K562 (cell line): ENCODE measurements at regions not wholly inside any gene's neighbourhood (a gene's known extent, or its start where the extent isn't known, plus 50 kb on each side); places are given as distances from the start of the nearest gene placed in this dataset.

ENCODE experiments used
- CBX1 ChIP-seq: sonication (generic); IDR thresholded peaks from 2 replicates; pipeline ENCODE4 v1.6.1; 2016; ENCODE audit warnings: antibody characterized with exemption, low read depth, mild to moderate bottlenecking
- HDGF ChIP-seq: fragments of 450-650 bp; IDR thresholded peaks from 2 replicates; pipeline ENCODE4 v1.6.1; 2016
- MAFG ChIP-seq: fragments of 450-650 bp; conservative IDR thresholded peaks from 2 replicates; pipeline ENCODE4 v1.6.1; 2016; ENCODE audit warnings: missing genetic modification characterization, missing compliant biosample characterization
- MAZ ChIP-seq, 2 experiments: fragments of 450-650 bp in 1 of 2; sonication (generic) in 1 of 2; formaldehyde crosslinking; IDR thresholded peaks in 1 of 2; conservative IDR thresholded peaks in 1 of 2; 2 replicates each; pipeline versions ENCODE4 v1.4.0 to v1.5.0; 2020; ENCODE audit warnings: mild to moderate bottlenecking in 1 of 2, missing genetic modification reagents in 1 of 2
- MCM5 ChIP-seq: fragments of 450-650 bp; IDR thresholded peaks from 2 replicates; pipeline ENCODE4 v1.6.1; 2016; ENCODE audit warnings: low read depth
- MECOM ChIP-seq: fragments of 250-450 bp; sonication (Bioruptor Pico); IDR thresholded peaks from 2 replicates; pipeline ENCODE4 v1.8.0; 2022; ENCODE audit warnings: inconsistent platforms
- MTA1 ChIP-seq: fragments of 450-650 bp; IDR thresholded peaks from 2 replicates; pipeline ENCODE4 v1.6.1; 2017; ENCODE audit warnings: borderline replicate concordance
- MTF1 ChIP-seq: fragments of 250-450 bp; sonication (Bioruptor Pico); IDR thresholded peaks from 2 replicates; pipeline ENCODE4 v1.9.0; 2021; ENCODE audit warnings: moderate library complexity, mild to moderate bottlenecking, inconsistent platforms, borderline replicate concordance
- NCOA1 ChIP-seq: fragments of 450-650 bp; IDR thresholded peaks from 2 replicates; pipeline ENCODE4 v1.6.1; 2016; ENCODE audit warnings: low read depth
- NEUROD1 ChIP-seq: fragments of 150-350 bp; IDR thresholded peaks from 2 replicates; pipeline ENCODE4 v1.6.1; 2014; ENCODE audit warnings: borderline replicate concordance, low read length, low read depth; ENCODE audit not compliant: partially characterized antibody
- NR2C1 ChIP-seq, 2 experiments: fragments of 450-650 bp; IDR thresholded peaks; 2 replicates each; pipeline ENCODE4 v1.6.1; 2017; ENCODE audit warnings: mild to moderate bottlenecking in 2 of 2, antibody characterized with exemption in 1 of 2, inconsistent platforms in 1 of 2, missing compliant biosample characterization in 1 of 2, missing genetic modification characterization in 1 of 2
- PCBP1 ChIP-seq: fragments of 200-400 bp; formaldehyde crosslinking; IDR thresholded peaks from 2 replicates; pipeline ENCODE4 v1.6.1; 2018; ENCODE audit warnings: mild to moderate bottlenecking, low read depth, low read length; ENCODE audit not compliant: poor library complexity, severe bottlenecking
- PTBP1 ChIP-seq: fragments of 200-400 bp; formaldehyde crosslinking; IDR thresholded peaks from 2 replicates; pipeline ENCODE4 v1.6.1; 2017; ENCODE audit warnings: low read depth, low read length
- RBFOX2 ChIP-seq: fragments of 200-400 bp; formaldehyde crosslinking; IDR thresholded peaks from 2 replicates; pipeline ENCODE4 v1.6.1; 2017; ENCODE audit warnings: low read depth, mild to moderate bottlenecking, low read length, moderate library complexity
- SMAD4 ChIP-seq: fragments of 250-450 bp; sonication (Bioruptor Pico); conservative IDR thresholded peaks from 2 replicates; pipeline ENCODE4 v1.8.0; 2021; ENCODE audit warnings: inconsistent platforms, mild to moderate bottlenecking, moderate library complexity
- SMARCE1 ChIP-seq: fragments of 450-650 bp; IDR thresholded peaks from 2 replicates; pipeline ENCODE4 v1.7.1; 2016; ENCODE audit warnings: mild to moderate bottlenecking
- SP2 ChIP-seq: IDR thresholded peaks from 2 replicates; pipeline ENCODE4 v1.6.1; 2011; ENCODE audit warnings: mild to moderate bottlenecking, low read depth, low read length, moderate library complexity; ENCODE audit not compliant: poor library complexity, severe bottlenecking; ENCODE audit errors: extremely low read depth
- TGIF2 ChIP-seq: sonication (generic); formaldehyde crosslinking; IDR thresholded peaks from 2 replicates; pipeline ENCODE4 v1.8.1; 2022; ENCODE audit warnings: mild to moderate bottlenecking, missing genetic modification reagents, moderate library complexity
- ZNF324 ChIP-seq: fragments of 250-450 bp; sonication (Bioruptor Pico); IDR thresholded peaks from 2 replicates; pipeline ENCODE4 v1.4.0; 2020; ENCODE audit warnings: mild to moderate bottlenecking
- ZNF354B ChIP-seq: fragments of 250-450 bp; sonication (Bioruptor Pico); IDR thresholded peaks from 2 replicates; pipeline ENCODE4 v1.4.0; 2020
- ZNF444 ChIP-seq: fragments of 250-450 bp; sonication (Bioruptor Pico); IDR thresholded peaks from 2 replicates; pipeline ENCODE4 v1.4.0; 2020; ENCODE audit warnings: mild to moderate bottlenecking, moderate library complexity
- ZNF639 ChIP-seq, 2 experiments: fragments of 200-800 bp in 1 of 2; sonication (Bioruptor generic) in 1 of 2; sonication (generic) in 1 of 2; formaldehyde crosslinking in 1 of 2; IDR thresholded peaks in 1 of 2; conservative IDR thresholded peaks in 1 of 2; 2 replicates each; pipeline versions ENCODE4 v1.5.0 to v1.6.1; 2016 to 2020; ENCODE audit warnings: missing compliant biosample characterization in 1 of 2, missing genetic modification characterization in 1 of 2, missing genetic modification reagents in 1 of 2
- TF ChIP-seq, protein P1 (sequence below): sonication (generic); formaldehyde crosslinking; IDR thresholded peaks from 2 replicates; pipeline ENCODE4 v1.8.1; 2023; ENCODE audit warnings: mild to moderate bottlenecking, missing genetic modification reagents, moderate library complexity
- TF ChIP-seq, protein P2 (sequence below): fragments of 250-450 bp; sonication (Bioruptor Pico); IDR thresholded peaks from 2 replicates; pipeline ENCODE4 v1.8.0; 2022; ENCODE audit warnings: moderate library complexity, mild to moderate bottlenecking, inconsistent platforms
- TF ChIP-seq, protein P3 (sequence below): fragments of 250-450 bp; sonication (Bioruptor Pico); IDR thresholded peaks from 2 replicates; pipeline ENCODE4 v1.8.0; 2021; ENCODE audit warnings: moderate library complexity, mild to moderate bottlenecking, inconsistent platforms

GRCh38 chr9:129487658-129488483 lies 133.0 kb downstream of the C9orf50 start (continued):
- peak; percentile 55; the same call in 1 of the 2 replicates for TF ChIP-seq ZNF444 (CRISPR knock-in tag)
- TF ChIP-seq MTF1 (CRISPR knock-in tag), result 0 out of 2 replicates have a peak, but pooled peaks have one; percentile 61
- no peak for TF ChIP-seq NEUROD1
- TF ChIP-seq, protein P1, sequence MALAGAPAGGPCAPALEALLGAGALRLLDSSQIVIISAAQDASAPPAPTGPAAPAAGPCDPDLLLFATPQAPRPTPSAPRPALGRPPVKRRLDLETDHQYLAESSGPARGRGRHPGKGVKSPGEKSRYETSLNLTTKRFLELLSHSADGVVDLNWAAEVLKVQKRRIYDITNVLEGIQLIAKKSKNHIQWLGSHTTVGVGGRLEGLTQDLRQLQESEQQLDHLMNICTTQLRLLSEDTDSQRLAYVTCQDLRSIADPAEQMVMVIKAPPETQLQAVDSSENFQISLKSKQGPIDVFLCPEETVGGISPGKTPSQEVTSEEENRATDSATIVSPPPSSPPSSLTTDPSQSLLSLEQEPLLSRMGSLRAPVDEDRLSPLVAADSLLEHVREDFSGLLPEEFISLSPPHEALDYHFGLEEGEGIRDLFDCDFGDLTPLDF (CRISPR knock-in tag), result no peak
- peak in 1 of 2 experiments; percentile 27; a peak in 1 of 4 replicates for TF ChIP-seq MAZ (CRISPR knock-in tag; conservative IDR thresholded peaks at IDR 0.05 in 1 of 2, IDR thresholded peaks at IDR 0.05 in 1 of 2)
- peak; percentile 49; the same call in 1 of the 2 replicates for TF ChIP-seq NCOA1
- TF ChIP-seq MTA1, result peak; percentile 53; the same call in 1 of the 2 replicates
- TF ChIP-seq SMARCE1, result peak; percentile 45; the same call in 1 of the 2 replicates
- TF ChIP-seq PTBP1, result no peak
- TF ChIP-seq, protein P2, sequence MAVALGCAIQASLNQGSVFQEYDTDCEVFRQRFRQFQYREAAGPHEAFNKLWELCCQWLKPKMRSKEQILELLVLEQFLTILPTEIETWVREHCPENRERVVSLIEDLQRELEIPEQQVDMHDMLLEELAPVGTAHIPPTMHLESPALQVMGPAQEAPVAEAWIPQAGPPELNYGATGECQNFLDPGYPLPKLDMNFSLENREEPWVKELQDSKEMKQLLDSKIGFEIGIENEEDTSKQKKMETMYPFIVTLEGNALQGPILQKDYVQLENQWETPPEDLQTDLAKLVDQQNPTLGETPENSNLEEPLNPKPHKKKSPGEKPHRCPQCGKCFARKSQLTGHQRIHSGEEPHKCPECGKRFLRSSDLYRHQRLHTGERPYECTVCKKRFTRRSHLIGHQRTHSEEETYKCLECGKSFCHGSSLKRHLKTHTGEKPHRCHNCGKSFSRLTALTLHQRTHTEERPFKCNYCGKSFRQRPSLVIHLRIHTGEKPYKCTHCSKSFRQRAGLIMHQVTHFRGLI (CRISPR knock-in tag), result no peak
- no peak for TF ChIP-seq ZNF639 (CRISPR knock-in tag; conservative IDR thresholded peaks at IDR 0.05 in 1 of 2, IDR thresholded peaks at IDR 0.05 in 1 of 2)
- no peak for TF ChIP-seq NR2C1 (IDR thresholded peaks at IDR 0.05)
- peak; percentile 61 for TF ChIP-seq NR2C1 (tag; IDR thresholded peaks at IDR 0.05)
- TF ChIP-seq MAFG (tag), result peak; percentile 59; the same call in 1 of the 2 replicates
- TF ChIP-seq MECOM, result peak; percentile 74
- peak; percentile 89 for TF ChIP-seq SMAD4 (CRISPR knock-in tag)
- no peak for TF ChIP-seq SP2
- TF ChIP-seq ZNF354B, result peak; percentile 4; the same call in 1 of the 2 replicates
- peak; percentile 92 for TF ChIP-seq HDGF
- no peak for TF ChIP-seq MCM5
- TF ChIP-seq PCBP1, result peak; percentile 79
- TF ChIP-seq RBFOX2, result peak; percentile 86
- TF ChIP-seq, protein P3, sequence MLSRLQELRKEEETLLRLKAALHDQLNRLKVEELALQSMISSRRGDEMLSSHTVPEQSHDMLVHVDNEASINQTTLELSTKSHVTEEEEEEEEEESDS (CRISPR knock-in tag), result no peak
- no peak for TF ChIP-seq CBX1
- TF ChIP-seq ZNF324 (CRISPR knock-in tag), result no peak
- TF ChIP-seq TGIF2 (CRISPR knock-in tag), result no peak
